ENCODE measurements at regions not wholly inside any gene's neighbourhood (a gene's known extent, or its start where the extent isn't known, plus 50 kb on each side); places are given as distances from the start of the nearest gene placed in this dataset.

DNA sequence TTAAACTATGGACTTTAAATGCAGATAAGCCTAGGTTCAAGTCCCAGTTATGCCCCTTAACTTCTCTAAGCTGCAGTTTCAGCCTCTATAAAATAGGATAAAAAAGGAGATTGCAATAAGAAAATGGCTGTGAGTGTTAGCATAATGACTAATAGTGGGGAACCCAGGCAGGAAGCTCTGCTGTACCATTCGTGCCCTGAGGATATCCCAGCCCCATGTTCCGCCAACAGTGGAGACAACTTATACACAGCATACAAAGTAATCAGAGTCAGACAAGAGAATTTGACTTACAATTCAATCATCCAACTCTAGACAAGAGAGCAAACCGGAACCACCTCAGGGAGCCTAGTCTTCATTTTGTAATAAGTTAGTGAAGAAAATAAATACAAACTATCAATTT is 141.5 kb upstream of the FSTL4 start:
- no peaks in the 10 kb centered on the region for H3K4me1 ChIP-seq (ENCODE audit: insufficient read depth, low read length, poor library complexity, severe bottlenecking)
- ChIA-PET POLR2A (no interaction called here), CTCF (ENCODE audit: unreplicated experiment) (no interaction called here)
- H3K79me2 ChIP-seq (ENCODE audit: insufficient read depth, low read depth, low read length) = no peaks in the 10 kb centered on the region
- no peaks in the 10 kb centered on the region for H3K9me2 ChIP-seq (ENCODE audit: insufficient read depth, low read length)
- no peak for DNase-seq (ENCODE audit: low spot score)
- no peaks in the 10 kb centered on the region for H4K20me1 ChIP-seq (ENCODE audit: insufficient read depth, low read length)
- H3K9me3 ChIP-seq (ENCODE audit: low read length) = no peaks in the 10 kb centered on the region
- no peak overlapping the region for H2AFZ ChIP-seq (ENCODE audit: low read length)
- intact Hi-C loops (cut with micrococcal nuclease; ENCODE audit: unreplicated experiment) = no loop called here
- TF ChIP-seq EZH2phosphoT487 (IDR thresholded peaks at IDR 0.05; ENCODE audit: borderline replicate concordance, low read depth, low read length) = no peak
- TF ChIP-seq CTCF (conservative IDR thresholded peaks at IDR 0.05; ENCODE audit: low read length) = no peak
- H3K4me2 ChIP-seq (ENCODE audit: low read length) = no peak overlapping the region
- H3K4me3 ChIP-seq (ENCODE audit: low read depth, low read length, poor library complexity, severe bottlenecking) = no peak overlapping the region
- BruUV-seq (replicated peaks) = no TSS peak
- H3K36me3 ChIP-seq (ENCODE audit: insufficient read depth, low read length) = no peaks in the 10 kb centered on the region
- no peak overlapping the region for H3K27ac ChIP-seq (ENCODE audit: low read depth, low read length, poor library complexity, severe bottlenecking)

- Histone ChIP-seq H2AFZ (ENCODE audit: low read length) (no peak overlapping the region), H3K79me2 (ENCODE audit: insufficient read depth, low read depth, low read length) (no peaks in the 10 kb centered on the region), H3K4me3 (ENCODE audit: low read depth, low read length, poor library complexity, severe bottlenecking) (no peak overlapping the region), H3K4me1 (ENCODE audit: insufficient read depth, low read length, poor library complexity, severe bottlenecking) (no peaks in the 10 kb centered on the region), H3K4me2 (ENCODE audit: low read length) (no peak overlapping the region), H4K20me1 (ENCODE audit: insufficient read depth, low read length) (no peaks in the 10 kb centered on the region), H3K27ac (ENCODE audit: low read depth, low read length, poor library complexity, severe bottlenecking) (no peak overlapping the region), H3K9me2 (ENCODE audit: insufficient read depth, low read length) (no peaks in the 10 kb centered on the region), H3K36me3 (ENCODE audit: insufficient read depth, low read length) (no peaks in the 10 kb centered on the region), H3K9me3 (ENCODE audit: low read length) (no peaks in the 10 kb centered on the region)
- TF ChIP-seq EZH2phosphoT487 (IDR thresholded peaks at IDR 0.05; ENCODE audit: borderline replicate concordance, low read depth, low read length) (no peak), CTCF (conservative IDR thresholded peaks at IDR 0.05; ENCODE audit: low read length) (no peak)
- no peak for DNase-seq (ENCODE audit: low spot score)
- BruUV-seq (replicated peaks) = no TSS peak
- ChIA-PET POLR2A (interaction anchor here (0.9 kb wide), 1 partner anchor 12 kb away, joined by 3 read pairs; no protein-coding TSS in a partner anchor), CTCF (ENCODE audit: unreplicated experiment) (no interaction called here)
- intact Hi-C loops (cut with micrococcal nuclease; ENCODE audit: unreplicated experiment) = no loop called here
These were observed 139.5 kb upstream of the FSTL4 start for GRCh38 chr5:133751846-133752245.

DNA sequence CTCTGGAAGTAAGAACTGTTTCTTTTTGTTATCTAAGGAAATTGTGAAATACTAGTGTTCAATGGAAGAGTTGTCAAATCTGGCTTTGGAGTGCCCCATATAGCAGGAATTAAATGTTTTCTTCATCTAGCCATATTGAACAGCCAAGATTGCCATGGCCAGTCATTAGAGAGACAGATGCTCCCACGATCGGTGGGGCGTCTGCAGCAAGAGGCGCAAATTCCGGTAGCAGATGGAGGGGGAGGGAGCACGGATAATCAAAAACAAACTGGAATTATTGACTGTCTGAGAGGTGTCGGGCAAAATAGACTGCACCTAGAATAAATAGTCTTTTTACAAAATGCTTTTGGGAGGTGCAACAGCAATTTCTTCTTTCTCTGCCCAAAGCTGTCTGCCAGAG is 139.1 kb upstream of the FSTL4 start:
- BruUV-seq (replicated peaks) = no TSS peak
- intact Hi-C loops (cut with micrococcal nuclease; ENCODE audit: unreplicated experiment) = no loop called here

More for the DNA sequence above, 139.1 kb upstream of the FSTL4 start:
- no peak overlapping the region for H3K4me2 ChIP-seq (ENCODE audit: low read length)
- H3K4me1 ChIP-seq (ENCODE audit: insufficient read depth, low read length, poor library complexity, severe bottlenecking) = no peaks in the 10 kb centered on the region
- no peak overlapping the region for H2AFZ ChIP-seq (ENCODE audit: low read length)
- no peak for TF ChIP-seq CTCF (conservative IDR thresholded peaks at IDR 0.05; ENCODE audit: low read length)
- TF ChIP-seq EZH2phosphoT487 (IDR thresholded peaks at IDR 0.05; ENCODE audit: borderline replicate concordance, low read depth, low read length) = no peak
- DNase-seq (ENCODE audit: low spot score) = no peak
- H3K36me3 ChIP-seq (ENCODE audit: insufficient read depth, low read length) = no peaks in the 10 kb centered on the region
- POLR2A ChIA-PET = interaction anchor here (0.9 kb wide), 1 partner anchor 13 kb away, joined by 3 read pairs; no protein-coding TSS in a partner anchor
- CTCF ChIA-PET (ENCODE audit: unreplicated experiment) = no interaction called here
- no peak overlapping the region for H3K27ac ChIP-seq (ENCODE audit: low read depth, low read length, poor library complexity, severe bottlenecking)
- no peaks in the 10 kb centered on the region for H3K9me2 ChIP-seq (ENCODE audit: insufficient read depth, low read length)
- H4K20me1 ChIP-seq (ENCODE audit: insufficient read depth, low read length) = no peaks in the 10 kb centered on the region
- no peaks in the 10 kb centered on the region for H3K9me3 ChIP-seq (ENCODE audit: low read length)
- no peaks in the 10 kb centered on the region for H3K79me2 ChIP-seq (ENCODE audit: insufficient read depth, low read depth, low read length)
- H3K4me3 ChIP-seq (ENCODE audit: low read depth, low read length, poor library complexity, severe bottlenecking) = no peak overlapping the region

All from OCI-LY7 (cell line).